ENCODE measurements at regions not wholly inside any gene's neighbourhood (a gene's known extent, or its start where the extent isn't known, plus 50 kb on each side); places are given as distances from the start of the nearest gene placed in this dataset.

DNA sequence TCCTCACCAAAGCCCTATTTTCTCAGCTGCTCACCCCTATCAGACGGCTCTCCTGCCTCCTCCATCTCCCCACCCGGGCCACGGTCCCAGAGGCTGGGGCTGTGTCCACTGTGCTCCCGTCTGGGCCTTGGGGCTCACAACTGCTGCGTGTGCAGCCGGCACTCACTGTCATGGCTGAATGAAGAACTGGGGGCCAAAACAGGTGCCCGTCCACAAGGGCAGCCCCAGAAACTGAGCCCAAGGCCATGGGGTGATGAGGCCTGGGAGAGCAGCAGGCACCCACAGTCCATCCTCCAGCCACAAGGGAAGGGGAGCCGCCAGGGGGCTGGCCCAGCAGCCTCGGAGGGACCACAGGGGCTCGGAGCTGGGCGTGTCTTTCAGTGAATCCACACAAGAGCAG, 159.5 kb downstream of the DLL1 start:
- no peak for DNase-seq

DNA sequence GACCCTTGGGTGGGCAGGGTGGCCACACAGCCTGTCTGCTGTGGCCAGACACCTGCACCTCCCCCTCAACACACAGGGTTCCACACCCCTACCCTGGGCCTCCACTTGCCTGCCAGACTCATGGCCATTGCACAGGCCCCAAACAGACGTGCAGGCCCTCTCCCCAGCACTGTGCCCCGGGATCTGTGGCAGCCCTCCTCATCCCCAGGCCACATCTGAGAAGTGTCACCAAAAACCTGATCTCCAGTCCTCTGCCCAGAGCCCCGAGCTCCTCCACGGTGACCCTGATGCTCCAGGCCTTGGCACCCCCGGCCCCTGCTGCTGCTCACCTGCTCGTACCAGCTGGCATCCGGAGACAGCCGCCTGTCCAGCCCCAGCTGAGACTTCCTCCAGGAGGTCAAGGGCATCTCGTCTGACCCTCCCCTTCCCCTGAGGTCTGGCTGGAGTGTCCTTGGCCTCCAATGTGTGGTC, 160.1 kb downstream of the DLL1 start:
- no peak for DNase-seq

DNA sequence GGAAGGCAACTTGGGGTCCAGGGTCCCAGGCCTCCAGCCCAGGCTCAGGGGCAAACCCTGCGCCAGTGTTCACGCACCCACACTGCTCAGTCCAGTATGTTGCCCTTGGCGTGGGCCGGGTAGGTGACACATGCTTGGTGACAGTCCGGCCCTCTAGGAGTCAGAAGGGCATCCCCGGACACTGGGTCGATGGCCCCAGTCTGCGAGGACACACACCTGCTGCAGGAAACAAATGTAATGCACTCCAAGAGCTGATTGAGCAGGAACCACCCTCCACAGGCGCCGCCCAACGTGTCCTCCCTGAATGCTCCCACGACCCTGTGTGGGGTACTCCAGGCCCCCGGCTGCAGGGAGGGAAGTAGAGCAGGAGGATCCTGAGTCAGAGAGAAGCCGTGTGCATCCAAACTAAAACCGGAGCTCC, 160.7 kb downstream of the DLL1 start:
- DNase-seq = no peak

DNA sequence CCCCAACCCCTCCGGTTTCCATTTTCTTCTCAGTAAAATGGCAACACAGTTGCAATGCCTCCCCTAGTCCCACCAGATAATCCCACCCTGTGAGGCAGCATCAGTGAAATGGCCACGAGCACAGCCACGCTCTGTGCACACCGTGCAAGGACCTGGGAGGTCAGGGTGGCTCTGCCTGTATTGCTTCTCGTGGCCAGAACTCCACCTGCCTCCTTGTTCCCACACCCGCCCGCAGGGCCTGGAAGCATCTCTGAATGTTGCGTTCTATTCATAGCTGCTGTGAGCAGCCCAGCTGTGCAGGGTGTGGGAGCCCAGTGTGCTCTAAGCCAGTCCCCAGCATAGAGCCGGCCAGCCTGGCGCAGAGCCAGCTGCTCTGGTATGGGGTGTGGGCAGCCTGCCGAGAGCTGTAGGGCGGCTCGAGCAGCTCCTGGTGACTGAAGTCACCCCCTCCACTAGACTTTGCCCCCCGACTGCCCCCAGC, 161.1 kb downstream of the DLL1 start:
- no peak for DNase-seq

DNA sequence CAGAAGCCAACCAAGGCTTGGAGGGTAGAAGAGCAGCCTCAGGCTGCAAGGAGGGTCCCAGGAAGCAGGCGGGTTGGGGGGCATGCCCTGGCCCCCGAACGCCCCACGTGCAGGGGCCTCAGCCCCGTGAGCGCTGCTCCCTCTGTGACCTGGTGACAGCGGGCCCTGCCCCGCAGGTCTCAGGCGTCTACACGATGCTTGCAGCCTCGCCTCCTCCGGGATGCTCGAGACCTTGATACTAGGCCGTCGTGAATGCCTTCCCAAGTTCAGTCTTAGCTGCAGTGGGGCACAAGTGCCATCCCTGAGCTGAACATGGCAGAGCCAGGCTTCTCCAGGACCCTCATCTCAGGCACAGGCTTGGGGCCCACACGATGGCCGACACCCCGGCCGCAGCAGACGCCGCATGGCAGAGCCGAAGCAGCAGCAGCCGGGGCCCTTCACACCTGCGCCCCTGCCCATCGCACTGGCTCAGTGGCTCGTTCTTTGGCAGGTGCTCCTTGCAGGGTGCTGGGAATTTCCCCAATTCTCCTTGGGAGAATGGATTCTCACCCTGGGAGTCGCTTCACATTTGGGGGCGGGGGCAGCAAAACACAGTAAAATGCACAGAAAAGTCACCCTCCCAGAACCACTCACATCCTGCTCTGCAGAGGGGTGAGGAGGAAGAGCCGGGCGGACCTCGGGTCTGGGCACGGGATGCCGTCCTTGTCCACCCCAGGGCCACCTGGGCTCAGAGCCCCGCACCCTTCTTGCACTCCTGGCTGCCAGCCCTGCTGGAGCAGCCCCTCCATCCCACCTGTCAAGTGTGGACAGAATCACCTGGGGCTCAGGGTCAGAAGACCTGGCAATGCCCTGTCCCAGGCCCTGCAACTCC, 161.8 kb downstream of the DLL1 start:
- no peak for DNase-seq

DNA sequence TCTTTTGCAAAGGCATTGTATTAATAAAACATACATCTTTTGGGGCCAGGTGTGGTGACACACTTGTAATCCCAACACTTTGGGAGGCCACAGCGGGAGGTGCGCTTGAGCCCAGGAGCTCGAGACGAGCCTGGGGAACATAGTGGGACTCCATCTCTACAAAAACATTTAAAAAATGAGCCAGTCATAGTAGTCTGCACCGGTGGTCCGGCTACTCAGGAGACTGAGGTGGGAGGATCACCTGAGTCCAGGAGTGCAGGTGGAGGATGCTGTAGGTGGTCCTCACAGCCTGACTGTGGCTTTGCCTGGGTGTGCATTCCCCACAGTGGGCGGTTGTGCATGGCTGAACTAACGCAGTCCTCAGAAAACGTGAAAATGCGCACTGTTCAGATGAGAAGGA, 162.5 kb downstream of the DLL1 start:
- DNase-seq = no peak

DNA sequence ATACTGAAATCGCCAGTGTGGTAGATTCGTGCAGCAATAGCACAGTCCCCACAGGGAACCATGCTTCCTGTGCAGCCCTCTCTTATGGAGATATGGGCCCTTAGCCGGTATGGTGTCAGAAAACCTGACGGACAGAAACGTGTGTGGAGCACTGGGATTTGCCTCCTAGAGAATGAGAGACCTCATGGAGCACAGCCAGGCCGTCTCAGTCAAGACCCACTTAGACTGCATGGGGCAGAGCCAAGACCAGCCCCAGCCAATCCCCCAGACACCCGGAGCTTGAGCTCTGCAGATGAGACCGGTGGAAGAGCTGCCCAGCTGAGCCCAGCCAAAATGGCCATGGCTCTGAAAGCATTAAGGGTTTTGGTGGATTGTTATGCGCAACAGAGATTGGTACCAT, 163.7 kb downstream of the DLL1 start:
- no peak for DNase-seq

DNA sequence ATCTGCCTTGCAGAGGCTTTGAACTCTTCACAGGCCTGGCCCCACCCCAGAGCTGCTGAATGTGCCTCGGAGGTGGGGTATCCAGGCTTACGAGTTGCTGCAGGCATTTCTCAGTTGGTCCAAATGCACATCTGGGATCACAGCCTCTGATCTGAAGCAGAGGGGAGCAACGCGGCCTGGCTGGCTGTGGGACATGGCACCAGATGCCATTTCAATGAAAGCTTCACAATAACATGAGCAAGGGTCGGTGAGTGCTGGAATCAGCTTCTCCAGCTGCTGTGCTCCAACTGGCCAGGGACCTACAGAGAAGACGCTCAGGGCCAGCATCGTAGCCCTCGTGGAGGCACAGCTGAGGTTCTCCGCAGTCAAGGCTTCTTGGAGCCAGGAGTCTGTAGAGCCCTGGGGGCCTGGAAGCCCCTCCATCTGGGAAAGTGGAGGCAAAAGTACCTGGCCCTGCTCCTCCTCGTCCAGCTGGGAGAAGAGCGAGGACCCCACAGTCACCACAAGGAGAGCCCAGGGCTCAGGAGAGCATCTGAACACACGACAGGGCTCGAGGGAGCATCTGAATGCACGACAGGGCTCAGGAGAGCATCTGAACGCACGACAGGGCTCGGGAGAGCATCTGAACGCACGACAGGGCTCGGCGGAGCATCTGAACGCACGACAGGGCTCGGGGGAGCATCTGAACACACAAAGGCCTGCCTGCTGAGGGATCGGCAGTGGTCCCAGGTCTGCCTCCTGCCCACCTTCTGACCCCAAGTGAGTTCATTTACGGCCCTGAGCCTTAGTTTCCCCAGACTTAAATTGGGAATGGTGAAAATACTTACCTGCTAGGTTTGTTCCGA, 165.2 kb downstream of the DLL1 start:
- no peak for DNase-seq

DNA sequence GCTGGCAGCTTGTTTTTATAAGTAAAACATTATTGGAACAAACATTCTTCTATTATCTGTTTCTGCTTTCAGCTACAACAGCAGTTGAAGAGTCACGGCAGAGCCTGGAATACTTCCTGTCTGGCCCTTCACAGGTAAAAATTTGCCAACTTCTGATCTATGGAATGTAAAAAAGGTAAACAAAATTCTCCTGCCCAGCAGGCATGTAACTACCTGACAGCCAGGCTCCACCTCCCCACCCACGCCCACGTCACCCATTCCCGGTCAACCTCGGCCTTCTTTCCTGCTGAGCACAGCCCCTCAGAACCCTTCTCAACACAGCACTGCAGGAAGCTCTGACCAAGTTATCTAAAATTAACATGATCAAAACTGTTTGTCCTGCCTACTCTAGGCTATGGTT, 166.0 kb downstream of the DLL1 start:
- no peak for DNase-seq

DNA sequence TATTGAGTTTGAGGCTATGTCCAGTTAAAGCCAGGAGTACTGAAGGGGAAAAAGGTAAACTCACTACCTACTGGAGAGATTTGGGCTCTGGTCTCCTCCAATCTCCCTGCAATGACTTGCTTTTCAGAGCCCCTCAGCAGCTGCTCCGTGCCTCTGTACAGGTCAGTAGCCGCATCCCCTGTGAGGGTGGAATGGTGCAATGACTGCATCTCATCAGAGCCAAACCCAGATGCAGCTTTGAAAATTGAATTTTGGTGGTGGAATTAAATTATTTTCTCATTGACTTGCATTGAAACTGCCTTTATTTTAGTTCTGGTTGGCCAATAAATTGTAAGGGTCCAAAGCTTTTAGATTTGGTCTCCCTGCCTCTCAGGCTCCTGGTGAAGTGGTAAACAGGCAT, 166.7 kb downstream of the DLL1 start:
- no peak for DNase-seq

DNA sequence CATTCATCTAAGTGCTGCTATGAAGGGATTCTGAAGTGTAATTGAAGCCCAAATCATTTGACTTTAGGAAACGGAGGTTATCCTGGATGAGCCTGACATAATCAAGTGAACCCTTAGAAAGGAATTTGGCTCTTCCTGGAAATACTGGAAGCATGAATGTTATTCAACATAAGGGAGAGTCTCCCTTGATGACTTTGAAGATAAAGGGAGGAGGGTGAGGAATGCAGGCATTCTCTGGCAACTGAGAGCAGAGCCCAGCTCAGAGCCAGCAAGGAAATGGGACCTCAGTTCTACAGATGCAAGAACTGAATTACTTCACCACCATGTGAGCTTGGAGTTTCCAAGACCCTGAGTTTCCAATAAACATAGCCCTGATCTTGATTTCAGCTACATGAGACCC, 168.2 kb downstream of the DLL1 start:
- no peak for DNase-seq

DNA sequence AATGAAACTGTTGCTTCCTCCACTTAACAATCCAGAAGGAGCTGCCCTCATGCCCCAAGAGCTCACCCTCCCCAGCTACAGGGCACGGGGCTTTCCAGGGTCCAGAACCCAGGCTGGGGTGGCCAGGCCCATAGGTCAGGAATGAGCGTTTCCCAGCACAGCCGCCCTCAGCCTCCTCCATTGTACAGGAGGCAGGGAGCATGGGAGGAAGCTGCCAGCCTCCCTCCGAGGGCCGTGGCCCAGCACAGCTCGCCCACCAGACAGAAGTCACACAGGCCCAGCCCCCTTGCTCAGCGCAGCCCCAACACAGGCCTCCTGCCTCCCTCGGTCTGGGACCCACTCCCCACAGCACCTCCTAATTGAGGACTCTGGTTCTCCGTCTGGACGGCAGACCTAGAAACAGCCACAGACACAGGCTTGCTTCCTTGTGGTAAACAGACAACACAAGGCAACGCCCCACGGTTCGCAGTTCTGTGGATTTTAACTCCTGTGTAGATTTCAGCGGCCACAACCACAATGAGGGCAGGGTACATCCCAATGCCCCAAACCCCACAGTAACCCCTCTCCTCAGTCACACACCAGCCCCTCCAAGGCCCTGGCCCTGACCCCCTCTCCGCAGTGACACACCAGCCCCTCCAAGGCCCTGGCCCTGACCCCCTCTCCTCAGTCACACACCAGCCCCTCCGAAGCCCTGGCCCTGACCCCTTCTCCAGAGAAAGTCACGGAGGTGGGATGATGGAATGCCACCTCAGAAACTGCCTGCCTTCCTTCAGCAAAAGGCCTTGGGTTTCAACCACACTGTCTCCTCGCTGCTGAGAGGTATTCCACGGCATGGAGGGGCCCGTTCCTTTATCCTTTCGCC, 173.5 kb downstream of the DLL1 start:
- DNase-seq = no peak

DNA sequence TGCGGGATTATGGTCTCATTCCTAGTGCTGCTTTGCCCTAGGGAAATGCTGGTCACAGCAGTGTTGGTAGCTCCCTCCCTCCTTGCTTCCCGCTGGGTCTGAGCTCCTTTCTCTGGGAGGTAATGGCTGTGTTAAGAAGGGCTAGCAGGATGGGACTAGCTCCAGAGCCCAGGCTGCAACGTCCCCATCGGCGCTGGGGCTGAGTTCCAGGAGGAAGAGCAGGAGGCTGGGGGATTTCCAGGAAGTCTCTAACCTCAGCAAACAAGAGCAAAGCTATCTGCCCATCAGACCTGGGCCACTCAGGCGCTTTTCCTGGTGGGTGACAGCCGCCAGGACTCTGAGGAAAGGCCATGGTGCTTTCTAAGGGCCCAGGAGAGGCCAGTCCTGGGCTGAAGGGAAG, 174.2 kb downstream of the DLL1 start:
- no peak for DNase-seq

DNA sequence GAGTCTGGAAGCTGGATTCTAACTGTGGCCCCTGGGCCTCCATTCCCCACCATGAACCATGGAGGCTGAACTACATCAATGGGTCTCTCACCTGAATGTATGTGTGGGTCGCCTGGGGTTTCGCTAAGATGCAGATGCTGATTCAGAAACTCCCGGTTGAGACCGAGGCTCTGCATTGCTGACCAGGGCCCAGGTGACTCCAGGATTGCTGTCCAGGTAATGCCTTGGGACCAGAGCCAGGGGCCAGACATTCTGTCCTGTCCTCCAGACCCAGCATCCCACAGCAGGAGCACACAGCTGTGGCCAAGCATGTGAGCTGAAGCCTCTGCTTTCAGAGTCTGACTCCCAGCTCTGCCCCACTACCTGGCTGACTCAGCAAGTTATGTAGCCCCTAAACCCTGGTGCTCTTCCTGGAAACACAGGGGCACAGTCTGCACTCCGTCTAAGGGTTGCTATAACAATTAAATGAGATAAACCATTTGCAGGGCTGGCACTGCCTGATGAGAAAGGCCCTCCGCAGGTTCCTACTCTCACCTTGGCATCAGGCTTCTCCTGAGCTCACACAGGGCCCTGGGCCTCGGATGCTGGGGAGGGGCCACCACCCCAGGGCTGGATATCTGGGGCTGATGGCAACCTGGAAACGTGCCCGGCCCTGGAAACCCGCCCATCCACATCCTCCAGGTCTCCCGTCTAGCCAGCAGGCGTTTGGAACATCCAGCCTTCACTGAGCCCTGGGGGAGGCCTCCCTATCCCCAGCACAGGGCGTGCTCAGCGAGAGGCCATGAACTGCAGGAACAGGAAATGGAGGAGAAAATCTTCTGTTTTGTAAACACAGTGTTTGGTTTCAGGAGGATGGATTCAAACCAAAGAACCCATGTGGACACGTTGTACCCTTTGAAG, 175.7 kb downstream of the DLL1 start:
- no peak for DNase-seq

DNA sequence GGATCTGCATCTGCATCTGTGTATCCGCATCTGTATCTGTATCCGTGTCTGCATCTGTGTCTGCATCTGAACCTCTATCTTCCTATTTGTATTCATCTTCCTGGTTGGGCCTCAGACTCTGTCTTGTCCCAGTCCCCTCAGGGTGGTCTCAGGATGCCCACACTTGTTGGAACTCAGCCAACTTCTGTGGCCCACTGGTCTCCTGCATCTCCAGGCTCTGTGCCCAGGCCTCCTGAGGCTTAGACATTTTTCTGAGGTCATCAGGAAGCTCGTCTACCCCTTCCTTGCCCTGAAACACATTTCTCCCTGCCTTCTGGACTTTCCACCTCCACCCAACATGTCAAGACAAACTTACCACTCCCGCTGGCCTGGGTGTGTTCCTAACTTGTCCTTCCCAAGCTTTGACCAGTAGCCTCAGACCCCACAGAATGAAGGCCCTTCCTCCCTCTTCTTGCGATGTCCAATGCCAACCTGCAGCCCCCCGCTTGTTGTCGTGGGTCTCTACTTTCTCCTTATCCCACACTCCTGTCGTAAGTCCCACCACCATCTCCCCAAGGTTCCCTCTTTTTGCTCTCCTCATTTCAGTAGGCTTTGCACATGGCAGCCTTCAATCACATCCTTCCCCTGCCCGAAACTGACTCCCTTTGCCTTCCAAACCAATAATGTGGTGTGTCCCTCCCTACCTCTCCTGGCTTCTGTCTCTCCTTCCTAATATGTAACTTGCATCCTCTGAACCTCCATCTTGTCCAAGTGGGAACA, 176.5 kb downstream of the DLL1 start:
- no peak for DNase-seq

DNA sequence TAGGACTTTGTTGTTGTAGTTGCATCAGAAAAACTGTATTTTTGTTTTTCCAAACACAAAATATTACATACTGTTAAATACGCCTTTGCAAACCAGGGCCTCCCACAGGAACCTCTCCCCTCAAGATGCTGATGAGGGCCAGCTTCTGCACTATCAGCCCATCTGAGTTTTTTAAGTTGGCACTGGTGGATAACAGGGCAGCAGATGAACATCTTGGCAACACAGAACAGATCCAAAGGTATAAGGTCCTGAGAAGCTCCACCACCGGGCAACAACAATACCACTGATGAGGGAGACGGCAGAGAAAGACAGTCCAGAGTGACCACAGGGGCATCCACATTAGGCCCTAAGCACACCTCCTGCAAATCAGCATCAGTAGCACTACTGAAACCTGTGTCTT, 177.7 kb downstream of the DLL1 start:
- no peak for DNase-seq

DNA sequence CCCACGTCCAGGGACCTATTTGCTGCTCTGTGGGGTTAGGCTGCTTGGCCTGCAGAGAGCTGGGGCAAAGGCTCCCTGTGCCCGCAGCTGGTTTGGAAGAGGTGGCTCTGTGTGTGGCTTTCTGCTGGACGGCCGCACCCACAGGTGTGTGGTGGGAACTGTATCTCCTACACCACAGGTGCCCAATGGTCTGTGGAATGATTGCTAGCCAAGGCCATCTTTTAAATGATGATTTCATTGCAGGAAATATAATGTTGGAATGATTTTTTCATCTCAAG, 178.4 kb downstream of the DLL1 start:
- no peak for DNase-seq

DNA sequence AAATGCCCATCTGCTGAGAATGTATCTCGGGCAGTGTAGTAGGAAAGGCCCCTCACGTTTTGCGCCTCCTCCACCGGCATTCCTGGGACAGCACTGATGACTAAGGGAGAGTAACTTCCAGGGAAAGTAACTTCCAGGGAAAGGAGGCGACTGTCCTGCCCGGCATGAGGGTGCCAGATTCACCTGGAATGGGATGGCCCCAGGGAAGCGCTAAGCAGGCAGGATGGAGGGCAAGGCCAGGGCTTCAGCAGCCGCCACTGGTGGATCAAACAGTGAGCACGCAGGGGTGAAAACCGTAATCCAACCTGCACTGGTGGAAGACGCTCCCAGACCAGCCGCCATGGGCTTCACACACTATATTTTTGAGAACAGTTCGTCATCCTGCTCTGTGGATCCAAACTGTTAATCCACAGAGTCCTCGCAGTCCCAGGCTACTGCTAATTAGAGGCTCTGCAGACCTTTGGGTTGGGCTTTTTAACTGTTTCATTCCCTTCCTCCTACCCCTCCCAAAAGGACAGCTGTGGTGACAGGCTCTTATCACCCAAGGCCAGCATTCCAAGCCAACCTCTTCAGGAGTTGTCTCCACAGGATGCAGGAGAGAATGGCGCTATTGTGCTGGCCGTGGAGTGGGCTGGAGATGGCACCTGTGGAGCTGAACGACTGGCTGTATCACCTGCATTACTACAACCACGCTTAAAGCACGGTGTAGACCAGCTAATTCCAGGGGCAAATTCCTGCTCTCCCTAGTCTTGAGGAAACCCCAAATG, 178.9 kb downstream of the DLL1 start:
- DNase-seq = no peak

DNA sequence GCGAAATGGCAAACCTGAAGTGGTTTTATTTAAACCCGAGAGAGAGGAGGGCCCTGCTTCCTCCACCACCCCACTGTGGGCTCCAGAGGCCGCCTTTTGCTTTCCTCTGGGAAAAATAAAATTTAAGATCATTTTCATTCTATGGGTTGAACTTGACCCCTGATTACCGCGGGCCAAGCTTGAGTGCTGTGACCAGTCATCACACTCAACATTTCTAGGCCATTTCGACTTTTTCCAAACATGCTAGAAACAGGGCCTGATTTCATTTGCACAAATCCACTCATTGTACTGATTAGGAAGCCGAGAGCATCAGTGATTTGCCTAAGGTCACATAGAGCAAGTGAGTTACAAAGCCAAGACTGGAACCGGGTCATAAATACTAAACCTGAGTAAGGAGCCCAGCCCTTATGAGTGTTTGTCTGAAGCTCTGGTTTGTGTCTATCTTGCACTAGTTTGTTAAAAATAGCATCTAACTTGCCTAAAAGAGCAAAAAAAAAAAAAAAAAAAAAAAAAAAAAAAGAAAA, 179.7 kb downstream of the DLL1 start:
- no peak for DNase-seq

Measured in T1000 (cell line).